ENCODE measurements at regions not wholly inside any gene's neighbourhood (a gene's known extent, or its start where the extent isn't known, plus 50 kb on each side); places are given as distances from the start of the nearest gene placed in this dataset.

- no peak overlapping the region for H2AFZ ChIP-seq (ENCODE audit: low read depth)
- no peak overlapping the region for H3K9ac ChIP-seq
- no peaks in the 10 kb centered on the region for H3K36me3 ChIP-seq (ENCODE audit: insufficient read depth)
- H3K4me3 ChIP-seq (IDR thresholded peaks at IDR 0.05; ENCODE audit: insufficient read depth, low read depth, low read length) = no peak overlapping the region
- no peak overlapping the region for H3K27ac ChIP-seq
- no peaks in the 10 kb centered on the region for H3K79me2 ChIP-seq (ENCODE audit: insufficient read depth, low read depth)
- H3K27me3 ChIP-seq (ENCODE audit: insufficient read depth, low read depth) = no peaks in the 10 kb centered on the region
- no peaks in the 10 kb centered on the region for H3K4me1 ChIP-seq (ENCODE audit: low read depth, poor library complexity, severe bottlenecking)
- no peak for TF ChIP-seq CTCF (conservative IDR thresholded peaks at IDR 0.05; ENCODE audit: low read depth, low read length)
- H3K4me2 ChIP-seq = no peak overlapping the region
- no peaks in the 10 kb centered on the region for H4K20me1 ChIP-seq (ENCODE audit: insufficient read depth)
Measured at GRCh38 chr10:90317172-90317571, 540.7 kb downstream of the HTR7 start.

- Histone ChIP-seq H3K36me3 (ENCODE audit: insufficient read depth) (no peaks in the 10 kb centered on the region), H3K27me3 (ENCODE audit: insufficient read depth, low read depth) (no peaks in the 10 kb centered on the region), H3K4me3 (IDR thresholded peaks at IDR 0.05; ENCODE audit: insufficient read depth, low read depth, low read length) (no peak overlapping the region), H4K20me1 (ENCODE audit: insufficient read depth) (no peaks in the 10 kb centered on the region), H3K4me2 (no peak overlapping the region), H3K27ac (no peak overlapping the region), H3K9ac (no peak overlapping the region), H3K79me2 (ENCODE audit: insufficient read depth, low read depth) (no peaks in the 10 kb centered on the region), H3K4me1 (ENCODE audit: low read depth, poor library complexity, severe bottlenecking) (no peaks in the 10 kb centered on the region), H2AFZ (ENCODE audit: low read depth) (no peak overlapping the region)
- no peak for TF ChIP-seq CTCF (conservative IDR thresholded peaks at IDR 0.05; ENCODE audit: low read depth, low read length)
Measured at GRCh38 chr10:90318659-90319058, 539.2 kb downstream of the HTR7 start.

GRCh38 chr10:90319188-90319914, 538.5 kb downstream of the HTR7 start:
- no peak overlapping the region for H3K4me2 ChIP-seq
- H3K4me1 ChIP-seq (ENCODE audit: low read depth, poor library complexity, severe bottlenecking) = no peaks in the 10 kb centered on the region
- no peak overlapping the region for H3K27ac ChIP-seq
- no peaks in the 10 kb centered on the region for H3K27me3 ChIP-seq (ENCODE audit: insufficient read depth, low read depth)
- TF ChIP-seq CTCF (conservative IDR thresholded peaks at IDR 0.05; ENCODE audit: low read depth, low read length) = no peak
- no peaks in the 10 kb centered on the region for H4K20me1 ChIP-seq (ENCODE audit: insufficient read depth)
- no peaks in the 10 kb centered on the region for H3K36me3 ChIP-seq (ENCODE audit: insufficient read depth)
- H2AFZ ChIP-seq (ENCODE audit: low read depth) = no peak overlapping the region
- H3K9ac ChIP-seq = no peak overlapping the region
- no peaks in the 10 kb centered on the region for H3K79me2 ChIP-seq (ENCODE audit: insufficient read depth, low read depth)
- H3K4me3 ChIP-seq (IDR thresholded peaks at IDR 0.05; ENCODE audit: insufficient read depth, low read depth, low read length) = no peak overlapping the region

GRCh38 chr10:90321132-90321816, 536.6 kb downstream of the HTR7 start:
- H3K4me2 ChIP-seq = no peak overlapping the region
- TF ChIP-seq CTCF (conservative IDR thresholded peaks at IDR 0.05; ENCODE audit: low read depth, low read length) = no peak

More at GRCh38 chr10:90321132-90321816, 536.6 kb downstream of the HTR7 start:
- Histone ChIP-seq H3K9ac (no peak overlapping the region), H3K4me3 (IDR thresholded peaks at IDR 0.05; ENCODE audit: insufficient read depth, low read depth, low read length) (no peak overlapping the region), H3K79me2 (ENCODE audit: insufficient read depth, low read depth) (no peaks in the 10 kb centered on the region), H2AFZ (ENCODE audit: low read depth) (no peak overlapping the region), H3K36me3 (ENCODE audit: insufficient read depth) (no peaks in the 10 kb centered on the region), H3K27ac (no peak overlapping the region), H4K20me1 (ENCODE audit: insufficient read depth) (no peaks in the 10 kb centered on the region), H3K27me3 (ENCODE audit: insufficient read depth, low read depth) (no peaks in the 10 kb centered on the region), H3K4me1 (ENCODE audit: low read depth, poor library complexity, severe bottlenecking) (no peaks in the 10 kb centered on the region)

Measured in KMS-11 (cell line).